K562 (cell line): ENCODE measurements at regions not wholly inside any gene's neighbourhood (a gene's known extent, or its start where the extent isn't known, plus 50 kb on each side); places are given as distances from the start of the nearest gene placed in this dataset.

Source experiments
- CHD2 ChIP-seq: IDR thresholded peaks from 2 replicates; pipeline ENCODE4 v1.6.1; 2011; ENCODE audit warnings: low read depth, low read length
- ESRRB ChIP-seq: fragments of 250-450 bp; sonication (Bioruptor Pico); IDR thresholded peaks from 2 replicates; pipeline ENCODE4 v1.5.0; 2020; ENCODE audit warnings: mild to moderate bottlenecking, moderate library complexity, borderline replicate concordance
- ETV5 ChIP-seq: sonication (generic); formaldehyde crosslinking; IDR thresholded peaks from 2 replicates; pipeline ENCODE4 v1.4.0; 2020; ENCODE audit warnings: low read depth, mild to moderate bottlenecking, missing genetic modification reagents
- FIP1L1 ChIP-seq: fragments of 200-400 bp; formaldehyde crosslinking; IDR thresholded peaks from 2 replicates; pipeline ENCODE4 v1.6.1; 2018; ENCODE audit warnings: mild to moderate bottlenecking, low read depth, low read length; ENCODE audit not compliant: poor library complexity, severe bottlenecking
- HBP1 ChIP-seq: fragments of 450-650 bp; formaldehyde crosslinking; IDR thresholded peaks from 2 replicates; pipeline ENCODE4 v1.4.0; 2022; ENCODE audit warnings: missing genetic modification characterization
- HCFC1 ChIP-seq: IDR thresholded peaks from 2 replicates; pipeline ENCODE4 v1.6.1; 2012; ENCODE audit warnings: low read depth, low read length, improper control_type of control experiment
- ILF3 ChIP-seq: fragments of 450-650 bp; IDR thresholded peaks from 2 replicates; pipeline ENCODE4 v1.6.1; 2018; ENCODE audit warnings: antibody characterized with exemption, mild to moderate bottlenecking, moderate library complexity, borderline replicate concordance
- NRF1 ChIP-seq, 2 experiments: fragments of 450-650 bp; IDR thresholded peaks in 1 of 2; conservative IDR thresholded peaks in 1 of 2; 2 replicates each; pipeline ENCODE4 v1.6.1; 2014; ENCODE audit warnings: mild to moderate bottlenecking in 2 of 2
- TCFL5 ChIP-seq: fragments of 250-450 bp; sonication (Bioruptor Pico); conservative IDR thresholded peaks from 2 replicates; pipeline ENCODE4 v1.6.1; 2021; ENCODE audit warnings: mild to moderate bottlenecking, moderate library complexity, matching md5 sums
- ZBTB11 ChIP-seq, 3 experiments: fragments of 200-800 bp in 1 of 3; fragments of 250-450 bp in 1 of 3; fragments of 450-650 bp in 1 of 3; sonication (Bioruptor Pico) in 1 of 3; sonication (Bioruptor generic) in 1 of 3; formaldehyde crosslinking in 1 of 3; IDR thresholded peaks; 2 replicates each; pipeline versions ENCODE4 v1.6.1 to v1.8.0; 2016 to 2022; ENCODE audit warnings: mild to moderate bottlenecking in 2 of 3, missing genetic modification characterization in 2 of 3, missing compliant biosample characterization in 1 of 3, moderate library complexity in 1 of 3
- ZBTB8A ChIP-seq: fragments of 450-650 bp; IDR thresholded peaks from 2 replicates; pipeline ENCODE4 v1.6.1; 2018; ENCODE audit warnings: mild to moderate bottlenecking, moderate library complexity; ENCODE audit not compliant: partially characterized antibody
- ZMIZ1 ChIP-seq, 2 experiments: fragments of 150-350 bp in 1 of 2; IDR thresholded peaks; 2 replicates each; pipeline ENCODE4 v1.6.1; 2012 to 2016; ENCODE audit warnings: low read depth in 2 of 2, low read length in 2 of 2, mild to moderate bottlenecking in 1 of 2, moderate library complexity in 1 of 2
- ZNF165 ChIP-seq: fragments of 250-450 bp; sonication (Bioruptor Pico); IDR thresholded peaks from 2 replicates; pipeline ENCODE4 v1.4.0; 2020; ENCODE audit warnings: borderline replicate concordance
- ZNF232 ChIP-seq: sonication (generic); formaldehyde crosslinking; IDR thresholded peaks from 2 replicates; pipeline ENCODE4 v1.8.0; 2022; ENCODE audit warnings: mild to moderate bottlenecking, missing genetic modification reagents
- ZNF277 ChIP-seq: fragments of 250-450 bp; sonication (Bioruptor Pico); IDR thresholded peaks from 2 replicates; pipeline ENCODE4 v1.8.0; 2022; ENCODE audit warnings: inconsistent platforms, mild to moderate bottlenecking, moderate library complexity, borderline replicate concordance
- ZNF316 ChIP-seq: fragments of 450-650 bp; IDR thresholded peaks from 2 replicates; pipeline ENCODE4 v1.6.1; 2016
- ZNF324 ChIP-seq: fragments of 250-450 bp; sonication (Bioruptor Pico); IDR thresholded peaks from 2 replicates; pipeline ENCODE4 v1.4.0; 2020; ENCODE audit warnings: mild to moderate bottlenecking
- ZNF766 ChIP-seq: fragments of 200-800 bp; sonication (Bioruptor generic); conservative IDR thresholded peaks from 2 replicates; pipeline ENCODE4 v1.6.1; 2016; ENCODE audit warnings: missing genetic modification characterization, missing compliant biosample characterization

GRCh38 chr3:177358977-177359592, 161.8 kb upstream of the TBL1XR1 start (continued):
- TF ChIP-seq ZNF316 (no peak), ESRRB (CRISPR knock-in tag) (no peak), ZBTB8A (no peak), ZBTB11 (CRISPR knock-in tag; IDR thresholded peaks at IDR 0.05) (no peak), ZMIZ1 (IDR thresholded peaks at IDR 0.05; ENCODE audit: low read depth in 2 of 2, low read length in 2 of 2) (no peak), ILF3 (no peak), ZNF165 (CRISPR knock-in tag) (peak; percentile 30; the same call in 1 of the 2 replicates), TCFL5 (no peak; the same call in 1 of the 2 replicates), ZNF277 (CRISPR knock-in tag) (no peak), ETV5 (CRISPR knock-in tag) (no peak), HBP1 (CRISPR knock-in tag) (no peak), ZNF324 (CRISPR knock-in tag) (peak; percentile 48; the same call in 1 of the 2 replicates), CHD2 (no peak), ZNF232 (CRISPR knock-in tag) (no peak), FIP1L1 (no peak), ZNF766 (CRISPR knock-in tag) (no peak), NRF1 (conservative IDR thresholded peaks at IDR 0.05 in 1 of 2, IDR thresholded peaks at IDR 0.05 in 1 of 2) (no peak; a peak in 1 of 4 replicates), HCFC1 (no peak)
